ENCODE measurements at regions not wholly inside any gene's neighbourhood (a gene's known extent, or its start where the extent isn't known, plus 50 kb on each side); places are given as distances from the start of the nearest gene placed in this dataset.

DNA sequence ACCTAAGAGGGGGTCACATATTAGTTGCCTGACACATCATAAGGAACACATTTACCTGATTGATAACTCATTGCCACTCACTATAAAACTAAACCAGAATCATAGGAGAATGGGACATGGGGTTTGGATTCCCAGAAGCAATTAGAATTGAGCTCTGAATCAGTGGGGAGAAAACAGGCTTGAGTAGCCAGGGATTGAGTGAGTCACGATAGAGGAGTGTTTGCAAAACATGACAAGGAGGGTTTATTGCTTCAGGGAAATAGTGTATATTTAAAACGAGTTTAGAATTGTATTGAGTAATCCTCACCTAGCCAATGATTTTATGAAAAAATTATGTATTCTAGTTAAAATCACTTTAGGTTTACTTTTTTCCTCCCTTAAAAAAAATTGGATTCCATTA is 101.1 kb upstream of the THRB start:
- no peak for DNase-seq

- no peak for DNase-seq
Observed at GRCh38 chr3:24596626-24597025, 102.0 kb upstream of the THRB start.

- DNase-seq: no peak
Observed at GRCh38 chr3:24598695-24599470, 104.2 kb upstream of the THRB start.

- DNase-seq: no peak
Observed at GRCh38 chr3:24601066-24601939, 106.7 kb upstream of the THRB start.

- no peak for DNase-seq
Observed at GRCh38 chr3:24604215-24604614, 109.6 kb upstream of the THRB start.

GRCh38 chr3:24605511-24606028 is 110.9 kb upstream of the THRB start:
- no peak for DNase-seq

DNA sequence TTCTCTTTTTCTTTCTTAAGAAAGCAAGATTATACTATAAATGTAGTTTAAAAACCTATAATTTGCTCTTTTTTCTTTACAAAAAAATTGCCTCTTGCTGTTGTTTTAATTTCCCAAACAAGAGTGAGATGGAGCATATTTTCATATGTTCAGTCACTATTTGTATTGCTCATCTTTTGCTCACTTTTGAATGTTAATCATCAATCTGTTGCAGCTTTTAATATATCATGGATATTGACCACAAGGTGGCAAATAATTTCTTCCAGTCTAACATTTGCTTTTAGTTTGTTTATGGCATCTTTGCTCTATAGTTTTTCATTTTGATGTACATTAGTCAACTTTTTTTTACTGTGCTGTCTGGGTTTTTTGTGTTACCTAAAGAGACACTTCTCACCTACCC is 112.6 kb upstream of the THRB start:
- no peak for DNase-seq

GRCh38 chr3:24608701-24609390 is 114.2 kb upstream of the THRB start:
- DNase-seq: no peak

DNA sequence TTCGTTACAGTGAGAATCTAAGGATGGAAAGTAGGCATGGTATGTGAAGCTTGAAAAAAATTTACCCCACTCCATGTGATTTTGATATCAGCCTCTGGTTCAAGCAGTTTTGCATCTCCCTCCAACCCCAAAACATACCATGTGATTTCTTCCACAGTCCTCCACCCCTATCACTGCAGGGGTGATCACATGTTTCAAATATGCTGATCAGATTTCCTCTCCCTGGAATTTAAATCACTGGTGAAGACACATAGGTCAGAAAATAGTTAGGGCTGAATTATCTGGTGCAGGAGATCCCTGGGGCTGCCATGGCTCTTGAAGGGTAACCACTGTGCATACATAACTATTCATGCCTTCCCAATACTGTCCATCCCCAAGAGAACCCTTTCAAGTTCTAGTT is 119.7 kb upstream of the THRB start:
- no peak for DNase-seq

DNA sequence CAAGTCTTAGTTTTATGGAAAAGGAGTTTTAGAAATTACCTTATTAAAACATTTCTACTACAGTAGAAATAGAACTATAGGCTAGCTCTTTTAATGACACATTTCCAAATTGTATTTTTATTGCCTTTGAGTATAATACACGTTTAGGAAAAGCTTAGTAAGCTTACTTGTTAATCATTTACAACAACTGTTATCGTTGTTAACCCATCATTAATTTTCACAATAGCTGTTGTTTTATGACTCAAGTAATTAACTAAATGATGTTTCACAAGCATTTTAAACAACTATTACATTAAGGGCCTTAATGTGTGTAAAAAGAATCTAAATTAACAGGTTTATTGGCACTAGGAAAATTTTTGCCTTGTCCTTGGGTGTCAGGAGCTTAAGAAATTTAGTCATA is 120.5 kb upstream of the THRB start:
- DNase-seq: no peak

GRCh38 chr3:24616110-24616829 is 121.6 kb upstream of the THRB start:
- DNase-seq: no peak

- DNase-seq: no peak
Observed at GRCh38 chr3:24622138-24622537, 127.5 kb upstream of the THRB start.

- no peak for DNase-seq
Observed at GRCh38 chr3:24622696-24623225, 128.1 kb upstream of the THRB start.

DNA sequence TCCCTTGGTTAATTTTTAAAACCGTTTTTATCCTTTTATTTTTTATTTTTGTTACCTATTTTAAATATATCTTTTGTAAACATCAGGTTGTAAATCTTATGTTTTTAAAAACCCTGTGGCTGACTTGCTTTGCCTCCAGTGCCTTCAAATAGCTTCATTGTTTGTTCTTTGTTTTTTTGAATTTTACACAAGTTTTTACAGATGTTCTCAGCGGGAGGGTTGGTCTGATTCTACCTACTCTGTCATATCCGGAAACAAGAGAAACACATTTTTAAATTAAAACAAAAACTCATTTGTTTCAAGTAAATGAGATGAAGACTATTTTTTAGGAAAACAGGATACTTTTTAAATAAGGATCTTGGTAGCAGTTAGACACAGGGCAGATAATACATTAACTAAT is 129.0 kb upstream of the THRB start:
- DNase-seq: no peak

GRCh38 chr3:24624938-24625681 is 130.5 kb upstream of the THRB start:
- no peak for DNase-seq

DNA sequence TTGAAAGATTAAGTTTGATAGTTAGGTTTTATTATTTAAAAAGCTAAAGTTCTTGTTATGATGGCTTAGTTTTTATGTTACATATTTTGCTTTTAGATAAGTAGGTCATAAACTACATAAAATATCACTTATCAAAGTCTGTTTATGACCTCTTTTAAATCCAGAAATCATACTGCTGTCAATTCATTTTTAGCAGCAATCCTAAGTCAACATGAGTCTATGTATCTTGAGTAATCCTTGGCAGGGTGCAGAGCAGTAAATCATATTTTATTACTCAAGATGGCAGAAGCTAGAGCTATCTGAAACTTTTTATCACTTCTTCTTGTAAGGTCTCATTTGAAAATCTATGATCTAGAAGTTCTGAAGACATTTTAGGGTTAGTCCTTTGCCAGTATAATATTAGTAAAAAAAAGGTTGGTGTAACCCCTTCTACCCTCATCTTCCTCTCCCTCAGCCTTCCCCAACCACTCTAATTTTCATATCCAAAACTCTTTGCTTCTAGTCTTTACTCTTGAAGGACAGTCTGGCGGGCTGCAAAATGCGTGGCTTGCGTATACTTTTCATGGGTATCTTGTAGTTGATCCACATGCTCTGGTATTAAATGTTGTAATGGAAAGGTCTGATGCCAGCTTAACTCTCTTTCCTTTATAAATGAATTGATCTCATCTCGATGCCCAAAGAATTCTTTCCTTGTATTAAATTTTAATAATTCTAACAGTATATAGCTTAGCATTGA is 134.0 kb upstream of the THRB start:
- DNase-seq: no peak

DNA sequence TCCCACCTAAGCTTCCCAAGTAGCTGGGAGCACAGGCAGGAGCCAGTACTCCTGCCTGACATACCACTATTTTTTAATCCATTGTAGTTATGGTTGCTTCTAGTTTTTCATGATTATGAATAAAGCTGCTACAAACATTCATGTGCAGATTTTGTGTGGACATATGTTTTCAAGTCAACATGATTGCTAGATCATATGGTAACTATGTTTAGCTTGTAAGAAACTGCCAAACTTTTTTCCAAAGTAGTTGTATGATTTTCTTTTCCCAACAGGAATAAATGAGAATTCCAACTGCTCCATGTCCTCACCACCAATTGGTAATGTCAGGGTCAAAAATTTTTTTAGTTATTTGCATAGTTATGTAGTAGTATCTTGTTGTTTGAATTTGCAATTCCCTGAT is 136.8 kb upstream of the THRB start:
- no peak for DNase-seq

DNA sequence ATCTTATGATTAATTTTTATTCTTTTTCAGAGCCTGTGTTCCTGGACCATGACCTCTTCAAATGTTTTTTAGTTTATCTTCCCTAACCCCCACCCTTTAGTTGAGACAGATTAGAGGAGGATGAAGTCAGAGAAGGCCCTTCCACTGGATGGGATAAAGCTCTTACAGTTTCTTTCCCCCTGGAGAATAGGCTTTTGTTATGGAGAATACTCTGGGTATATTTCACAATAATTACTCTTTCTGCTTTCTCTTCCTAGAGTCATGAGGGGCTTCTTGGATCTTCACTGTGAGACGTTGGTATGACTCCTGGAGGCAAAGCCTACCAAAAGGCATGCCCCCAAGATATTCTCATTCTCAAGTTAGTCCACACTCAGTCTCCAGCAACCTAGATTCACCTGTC is 144.4 kb upstream of the THRB start:
- no peak for DNase-seq

- no peak for DNase-seq
Observed at GRCh38 chr3:24639481-24640329, 145.1 kb upstream of the THRB start.
